GM23248 (cell line): ENCODE measurements at regions not wholly inside any gene's neighbourhood (a gene's known extent, or its start where the extent isn't known, plus 50 kb on each side); places are given as distances from the start of the nearest gene placed in this dataset.

ENCODE experiments used
- EZH2 ChIP-seq: fragments of 200-600 bp; sonication (generic); IDR thresholded peaks from 2 replicates; pipeline ENCODE4 v1.6.1; 2018; ENCODE audit warnings: antibody characterized with exemption, mild to moderate bottlenecking; ENCODE audit not compliant: insufficient read depth, poor library complexity, severe bottlenecking
- EZH2phosphoT487 ChIP-seq: fragments of 200-600 bp; sonication (generic); IDR thresholded peaks from 2 replicates; pipeline ENCODE4 v1.6.1; 2018; ENCODE audit warnings: antibody characterized with exemption, moderate library complexity, mild to moderate bottlenecking, low read depth; ENCODE audit not compliant: insufficient read depth

- TF ChIP-seq EZH2phosphoT487 (no peak), EZH2 (no peak)
These were observed 189.4 kb downstream of the RPS29 start for GRCh38 chr14:49396801-49397200.
